ENCODE measurements at regions not wholly inside any gene's neighbourhood (a gene's known extent, or its start where the extent isn't known, plus 50 kb on each side); places are given as distances from the start of the nearest gene placed in this dataset.

DNA sequence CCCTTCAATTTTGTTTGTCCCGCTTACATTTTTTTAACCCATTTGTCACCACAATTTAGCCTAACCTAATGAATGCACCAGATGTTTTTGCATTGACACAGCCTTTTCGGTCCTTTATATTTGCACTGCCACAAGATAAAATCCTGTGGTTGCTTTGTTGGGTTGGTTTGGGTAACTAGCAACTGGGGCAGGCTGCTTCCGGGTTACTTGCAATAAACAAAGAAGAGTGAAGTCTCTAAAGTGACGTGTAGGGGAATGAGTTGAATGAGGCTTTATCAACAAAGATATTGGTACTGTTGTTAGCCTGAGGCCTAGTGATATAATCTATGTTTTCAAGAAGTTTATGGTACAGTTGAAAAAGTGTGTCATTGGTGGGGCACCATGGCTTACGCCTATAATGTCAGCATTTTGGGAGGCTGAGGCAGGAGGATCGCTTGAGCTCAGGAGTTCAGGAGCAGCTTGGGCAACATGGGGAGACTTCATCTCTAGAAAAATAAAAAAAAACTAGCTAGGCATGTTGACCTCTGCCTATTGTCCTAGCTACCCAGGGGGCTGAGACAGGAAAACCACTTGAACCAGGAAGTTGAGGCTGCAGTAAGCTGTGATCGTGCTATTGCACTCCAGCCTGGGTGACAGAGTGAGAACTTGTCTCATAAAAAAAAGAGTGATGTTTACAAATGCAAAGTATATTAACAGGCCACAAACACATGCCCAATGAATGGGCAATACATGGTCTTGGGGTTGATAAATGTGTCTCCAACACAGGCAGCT, 121.8 kb downstream of the OXSM start:
- TF ChIP-seq, protein P1, sequence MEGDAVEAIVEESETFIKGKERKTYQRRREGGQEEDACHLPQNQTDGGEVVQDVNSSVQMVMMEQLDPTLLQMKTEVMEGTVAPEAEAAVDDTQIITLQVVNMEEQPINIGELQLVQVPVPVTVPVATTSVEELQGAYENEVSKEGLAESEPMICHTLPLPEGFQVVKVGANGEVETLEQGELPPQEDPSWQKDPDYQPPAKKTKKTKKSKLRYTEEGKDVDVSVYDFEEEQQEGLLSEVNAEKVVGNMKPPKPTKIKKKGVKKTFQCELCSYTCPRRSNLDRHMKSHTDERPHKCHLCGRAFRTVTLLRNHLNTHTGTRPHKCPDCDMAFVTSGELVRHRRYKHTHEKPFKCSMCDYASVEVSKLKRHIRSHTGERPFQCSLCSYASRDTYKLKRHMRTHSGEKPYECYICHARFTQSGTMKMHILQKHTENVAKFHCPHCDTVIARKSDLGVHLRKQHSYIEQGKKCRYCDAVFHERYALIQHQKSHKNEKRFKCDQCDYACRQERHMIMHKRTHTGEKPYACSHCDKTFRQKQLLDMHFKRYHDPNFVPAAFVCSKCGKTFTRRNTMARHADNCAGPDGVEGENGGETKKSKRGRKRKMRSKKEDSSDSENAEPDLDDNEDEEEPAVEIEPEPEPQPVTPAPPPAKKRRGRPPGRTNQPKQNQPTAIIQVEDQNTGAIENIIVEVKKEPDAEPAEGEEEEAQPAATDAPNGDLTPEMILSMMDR (IDR thresholded peaks at IDR 0.05) = no peak
- no peak for TF ChIP-seq EZH2phosphoT487 (IDR thresholded peaks at IDR 0.05)
- no peak for TF ChIP-seq EZH2 (IDR thresholded peaks at IDR 0.05)
